H1 (cell line): ENCODE measurements at regions not wholly inside any gene's neighbourhood (a gene's known extent, or its start where the extent isn't known, plus 50 kb on each side); places are given as distances from the start of the nearest gene placed in this dataset.

Experiments
- CBX5 ChIP-seq: fragments of 300-800, 300-1000 bp; sonication (generic); IDR thresholded peaks from 2 replicates; pipeline ENCODE4 v1.7.1; 2016; ENCODE audit warnings: antibody characterized with exemption, low read length, low read depth
- CTCF ChIP-seq, 3 experiments: IDR thresholded peaks; 1 replicate in 2 of 3; 2 replicates in 1 of 3; pipeline versions ENCODE4 v1.5.1 to v1.6.1; 2011; ENCODE audit warnings: low read length in 3 of 3, mild to moderate bottlenecking in 3 of 3, inconsistent platforms in 2 of 3, low read depth in 1 of 3, moderate library complexity in 1 of 3; ENCODE audit not compliant: insufficient read depth in 1 of 3; ENCODE audit errors: control extremely low read depth in 1 of 3
- EZH2 ChIP-seq: fragments of 200-600 bp; sonication (generic); IDR thresholded peaks from 2 replicates; pipeline ENCODE4 v1.7.1; 2012; ENCODE audit warnings: low read depth, mild to moderate bottlenecking, moderate library complexity, low read length, inconsistent platforms; ENCODE audit not compliant: severe bottlenecking
- POLR2A ChIP-seq, 2 experiments: IDR thresholded peaks; 1 replicate in 1 of 2; 2 replicates in 1 of 2; pipeline ENCODE4 v1.6.1; 2011; ENCODE audit warnings: low read depth in 2 of 2, low read length in 2 of 2, mild to moderate bottlenecking in 2 of 2; ENCODE audit errors: control extremely low read depth in 1 of 2
- POLR2AphosphoS5 ChIP-seq: IDR thresholded peaks from 2 replicates; pipeline ENCODE4 v1.6.1; 2011; ENCODE audit warnings: low read depth, low read length
- RFX5 ChIP-seq: IDR thresholded peaks from 2 replicates; pipeline ENCODE4 v1.6.1; 2011; ENCODE audit warnings: low read depth, low read length, improper control_type of control experiment, borderline replicate concordance

- TF ChIP-seq POLR2A (IDR thresholded peaks at IDR 0.05; ENCODE audit: control extremely low read depth in 1 of 2, low read depth in 2 of 2, low read length in 2 of 2) (no peak), POLR2AphosphoS5 (no peak), EZH2 (no peak), CTCF (IDR thresholded peaks at IDR 0.05; ENCODE audit: control extremely low read depth in 1 of 3, insufficient read depth in 1 of 3, low read depth in 1 of 3, low read length in 3 of 3) (no peak), CBX5 (no peak), RFX5 (no peak)
These were observed 150.5 kb upstream of the NPHP3 start for GRCh38 chr3:132872711-132873110.
